OCI-LY7 (cell line): ENCODE measurements at regions not wholly inside any gene's neighbourhood (a gene's known extent, or its start where the extent isn't known, plus 50 kb on each side); places are given as distances from the start of the nearest gene placed in this dataset.

Source experiments
- BruUV-seq: library from RNA; stranded (reverse); fragments of 400-500 nt; replicated peaks from 2 replicates; lab custom pipeline; 2021; lab: Mats Ljungman, UMichigan
- CTCF ChIA-PET: fragments of 300-600 bp; sonication (Branson Sonifier 250); formaldehyde crosslinking; loops from one replicate; lab custom pipeline; 2022; ENCODE audit warnings: antibody characterized with exemption; ENCODE audit not compliant: unreplicated experiment; lab: Charles Lee
- POLR2A ChIA-PET: fragments of 300-600 bp; sonication (Branson Sonifier 250); formaldehyde crosslinking; loops from one replicate; lab custom pipeline; 2022; ENCODE audit warnings: antibody characterized with exemption; lab: Charles Lee
- DNase-seq: peaks from one replicate; pipeline ENCODE4 v3.0.0-alpha.2; 2015; ENCODE audit warnings: low spot score
- H2AFZ ChIP-seq: fragments of 200-600 bp; sonication (generic), shearing (Covaris generic); 2 replicates; pipeline ENCODE4 v1.6.1; 2014; ENCODE audit warnings: mild to moderate bottlenecking, antibody characterized with exemption, low read length, moderate library complexity
- H3K27ac ChIP-seq: fragments of 200-600 bp; sonication (generic); 2 replicates; pipeline ENCODE4 v1.5.1; 2014; ENCODE audit warnings: mixed run types, low read depth, mild to moderate bottlenecking, moderate library complexity, low read length, inconsistent platforms; ENCODE audit not compliant: poor library complexity, severe bottlenecking
- H3K36me3 ChIP-seq: fragments of 200-600 bp; sonication (generic); 2 replicates; pipeline ENCODE4 v1.6.1; 2014; ENCODE audit warnings: mild to moderate bottlenecking, antibody characterized with exemption, low read length, moderate library complexity, mixed read lengths; ENCODE audit not compliant: insufficient read depth
- H3K4me1 ChIP-seq: fragments of 200-600 bp; sonication (generic); 2 replicates; pipeline ENCODE4 v1.5.1; 2014; ENCODE audit warnings: mild to moderate bottlenecking, low read length; ENCODE audit not compliant: insufficient read depth, poor library complexity, severe bottlenecking
- H3K4me2 ChIP-seq: fragments of 200-600 bp; sonication (generic); 2 replicates; pipeline ENCODE4 v1.6.1; 2014; ENCODE audit warnings: mild to moderate bottlenecking, low read length
- H3K4me3 ChIP-seq: fragments of 200-600 bp; sonication (generic); 2 replicates; pipeline ENCODE4 v1.5.1; 2014; ENCODE audit warnings: mild to moderate bottlenecking, low read depth, low read length; ENCODE audit not compliant: poor library complexity, severe bottlenecking
- H3K79me2 ChIP-seq: fragments of 200-600 bp; sonication (generic); 2 replicates; pipeline ENCODE4 v1.6.1; 2016; ENCODE audit warnings: low read depth, mild to moderate bottlenecking, low read length, moderate library complexity, mixed read lengths; ENCODE audit not compliant: insufficient read depth
- H3K9me2 ChIP-seq: fragments of 200-600 bp; sonication (generic); 2 replicates; pipeline ENCODE4 v1.6.1; 2016; ENCODE audit warnings: mild to moderate bottlenecking, low read length, mixed read lengths; ENCODE audit not compliant: insufficient read depth
- H3K9me3 ChIP-seq: fragments of 200-600 bp; sonication (generic); 2 replicates; pipeline ENCODE4 v1.6.1; 2014; ENCODE audit warnings: mild to moderate bottlenecking, mixed run types, low read length, mixed read lengths
- H4K20me1 ChIP-seq: fragments of 200-600 bp; sonication (generic); 2 replicates; pipeline ENCODE4 v1.6.1; 2014; ENCODE audit warnings: mild to moderate bottlenecking, antibody characterized with exemption, low read length, moderate library complexity, mixed read lengths; ENCODE audit not compliant: insufficient read depth
- CTCF ChIP-seq: fragments of 200-600 bp; sonication (generic); conservative IDR thresholded peaks from 2 replicates; pipeline ENCODE4 v1.5.1; 2014; ENCODE audit warnings: mild to moderate bottlenecking, antibody characterized with exemption, low read length, moderate library complexity, mixed read lengths
- EZH2phosphoT487 ChIP-seq: fragments of 200-600 bp; sonication (generic); IDR thresholded peaks from 2 replicates; pipeline ENCODE4 v1.6.1; 2018; ENCODE audit warnings: low read depth, borderline replicate concordance, mild to moderate bottlenecking, mixed run types, antibody characterized with exemption, low read length, moderate library complexity, mixed read lengths
- intact Hi-C: fragments of 100-400 bp; cut with micrococcal nuclease; formaldehyde crosslinking; loops from one replicate; pipeline ENCODE4 v1.10.0; 2022; ENCODE audit not compliant: unreplicated experiment

GRCh38 chr12:46910830-46911229 lies 85.0 kb upstream of the SLC38A4 start:
- intact Hi-C loops: no loop called here
- no peaks in the 10 kb centered on the region for H3K4me1 ChIP-seq
- no peaks in the 10 kb centered on the region for H3K79me2 ChIP-seq
- no peak overlapping the region for H3K4me3 ChIP-seq
- no peaks in the 10 kb centered on the region for H3K36me3 ChIP-seq
- H2AFZ ChIP-seq: no peak overlapping the region
- POLR2A ChIA-PET: no interaction called here
- TF ChIP-seq CTCF (no peak), EZH2phosphoT487 (no peak)
- no peak overlapping the region for H3K27ac ChIP-seq
- H3K4me2 ChIP-seq: no peak overlapping the region
- no peaks in the 10 kb centered on the region for H4K20me1 ChIP-seq
- DNase-seq: no peak
- no peaks in the 10 kb centered on the region for H3K9me3 ChIP-seq
- no peaks in the 10 kb centered on the region for H3K9me2 ChIP-seq
- CTCF ChIA-PET: no interaction called here
- BruUV-seq: no TSS peak

- Histone ChIP-seq H3K4me3 (no peak overlapping the region), H3K79me2 (no peaks in the 10 kb centered on the region), H3K27ac (no peak overlapping the region), H3K4me1 (no peaks in the 10 kb centered on the region), H3K36me3 (no peaks in the 10 kb centered on the region), H3K4me2 (no peak overlapping the region), H4K20me1 (no peaks in the 10 kb centered on the region), H3K9me2 (no peaks in the 10 kb centered on the region), H2AFZ (no peak overlapping the region), H3K9me3 (no peaks in the 10 kb centered on the region)
- TF ChIP-seq EZH2phosphoT487 (no peak), CTCF (no peak)
- DNase-seq: no peak
- intact Hi-C loops: no loop called here
- CTCF ChIA-PET: no interaction called here
- BruUV-seq: no TSS peak
- POLR2A ChIA-PET: no interaction called here
Observed at GRCh38 chr12:46914336-46914735, 88.5 kb upstream of the SLC38A4 start.

GRCh38 chr12:46915082-46915481 lies 89.3 kb upstream of the SLC38A4 start:
- no peak for DNase-seq
- no TSS peak for BruUV-seq
- no peaks in the 10 kb centered on the region for H4K20me1 ChIP-seq
- CTCF ChIA-PET: no interaction called here
- no peaks in the 10 kb centered on the region for H3K9me3 ChIP-seq
- intact Hi-C loops: no loop called here
- no peak overlapping the region for H2AFZ ChIP-seq
- no peak overlapping the region for H3K4me2 ChIP-seq
- H3K36me3 ChIP-seq: no peaks in the 10 kb centered on the region
- H3K27ac ChIP-seq: no peak overlapping the region
- TF ChIP-seq EZH2phosphoT487 (no peak), CTCF (no peak)
- no peaks in the 10 kb centered on the region for H3K79me2 ChIP-seq
- POLR2A ChIA-PET: no interaction called here
- H3K4me1 ChIP-seq: no peaks in the 10 kb centered on the region
- no peaks in the 10 kb centered on the region for H3K9me2 ChIP-seq
- no peak overlapping the region for H3K4me3 ChIP-seq
